NCI-H2196 treated with DMSO at 0.1 percent for 48 hours (cell line): ENCODE measurements at regions not wholly inside any gene's neighbourhood (a gene's known extent, or its start where the extent isn't known, plus 50 kb on each side); places are given as distances from the start of the nearest gene placed in this dataset.

Source experiments
- DNase-seq: peaks from one replicate; lab custom pipeline; 2025; ENCODE audit not compliant: unreplicated experiment; lab: John Stamatoyannopoulos, UW

DNA sequence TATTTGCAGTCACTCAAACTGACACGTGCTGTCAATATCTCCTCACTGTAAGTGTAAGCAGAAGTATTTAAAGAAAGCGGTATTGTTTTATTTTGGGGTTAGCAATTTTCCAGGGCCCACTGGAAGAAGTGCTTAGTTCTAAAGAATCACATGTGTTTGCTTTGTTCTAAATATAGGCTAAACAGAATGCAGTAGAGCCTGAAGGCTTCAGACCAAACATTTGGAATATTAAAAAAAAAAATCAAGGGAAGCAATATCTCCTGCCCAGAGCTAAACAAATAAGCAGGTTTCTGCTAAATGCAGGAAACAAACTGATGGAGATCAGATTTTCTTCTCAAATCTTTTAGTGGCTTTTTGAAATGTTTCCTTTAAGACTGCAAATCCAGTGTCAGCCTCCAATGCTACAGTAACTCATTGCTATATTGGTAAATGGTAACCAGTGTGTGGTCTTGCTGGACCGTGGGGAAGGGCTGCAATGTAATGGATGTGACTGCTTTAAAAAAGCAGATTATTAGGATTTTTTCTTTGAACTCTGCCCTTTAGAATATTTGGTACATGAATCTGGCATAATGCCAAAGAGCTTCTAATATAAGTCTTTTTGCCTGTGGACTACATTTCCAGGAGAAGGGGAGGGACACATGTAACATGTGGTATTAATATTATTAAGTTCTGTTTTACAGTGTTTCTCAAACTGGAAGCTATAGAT, 317.1 kb upstream of the FERMT1 start:
- no peak for DNase-seq

DNA sequence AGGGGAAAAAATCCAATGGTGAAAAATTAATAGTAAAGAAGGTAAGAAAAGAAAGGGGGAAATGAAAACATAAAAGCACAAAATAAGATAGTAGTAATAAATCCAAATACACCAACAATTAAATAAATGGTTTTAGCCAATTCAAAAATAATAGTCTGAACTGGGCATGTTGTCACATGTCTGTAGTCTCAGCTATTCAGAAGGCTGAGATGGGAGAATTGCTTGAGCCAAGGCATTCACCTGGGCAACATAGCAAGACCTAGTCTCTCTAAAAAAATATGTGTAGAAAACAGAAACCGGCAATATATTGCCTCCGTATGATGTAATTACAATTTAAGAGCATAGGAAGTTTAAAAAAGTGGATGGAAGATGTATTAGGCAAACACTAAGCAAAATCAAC, 311.3 kb upstream of the FERMT1 start:
- DNase-seq = no peak

DNA sequence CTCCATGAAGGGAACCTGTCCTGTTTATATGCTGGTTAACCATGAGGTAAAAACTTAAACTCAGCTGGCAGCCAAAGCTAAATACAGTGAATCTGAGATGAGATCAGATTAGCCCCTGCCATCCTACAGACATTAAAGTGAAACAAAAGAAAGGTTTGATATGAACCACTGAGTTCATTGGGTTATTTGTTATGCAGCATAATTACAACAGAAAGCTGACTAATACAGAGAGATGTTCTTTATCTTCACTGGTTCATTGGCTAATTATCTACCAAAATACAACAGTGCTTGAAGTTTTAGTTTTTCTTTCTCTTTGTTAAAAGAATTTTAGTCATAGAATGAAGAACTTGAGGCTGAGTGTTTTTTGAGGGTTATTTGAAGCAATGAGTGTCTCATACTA, 307.6 kb upstream of the FERMT1 start:
- no peak for DNase-seq

DNA sequence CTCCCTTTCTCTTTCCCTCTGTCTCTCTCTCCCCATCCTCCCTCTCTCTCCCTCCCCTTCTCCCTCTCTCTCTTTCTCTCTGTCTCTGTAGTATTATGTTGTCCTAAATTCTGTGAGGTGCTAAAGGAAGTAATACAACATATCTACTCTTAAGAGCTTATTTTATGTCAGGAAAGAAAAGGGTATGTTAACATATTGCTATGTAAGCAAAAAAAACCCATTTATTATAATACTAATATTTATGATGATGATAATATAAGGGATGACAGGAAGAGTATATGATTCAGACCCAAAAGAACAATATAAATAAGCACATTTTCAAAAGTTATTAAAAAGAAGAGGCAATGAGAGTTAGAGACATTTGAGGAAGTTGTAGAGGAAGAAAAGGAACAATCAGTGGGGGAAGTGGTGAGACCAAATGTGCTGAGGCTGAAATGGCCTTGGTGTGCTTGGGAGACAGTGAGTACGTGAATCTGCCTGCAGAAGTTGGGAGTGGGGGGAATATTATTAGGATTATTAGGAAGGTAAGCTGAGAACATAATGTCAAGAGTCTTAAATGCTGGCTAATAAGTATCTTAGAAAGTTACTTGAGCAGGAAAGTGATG, 303.6 kb upstream of the FERMT1 start:
- DNase-seq = no peak

DNA sequence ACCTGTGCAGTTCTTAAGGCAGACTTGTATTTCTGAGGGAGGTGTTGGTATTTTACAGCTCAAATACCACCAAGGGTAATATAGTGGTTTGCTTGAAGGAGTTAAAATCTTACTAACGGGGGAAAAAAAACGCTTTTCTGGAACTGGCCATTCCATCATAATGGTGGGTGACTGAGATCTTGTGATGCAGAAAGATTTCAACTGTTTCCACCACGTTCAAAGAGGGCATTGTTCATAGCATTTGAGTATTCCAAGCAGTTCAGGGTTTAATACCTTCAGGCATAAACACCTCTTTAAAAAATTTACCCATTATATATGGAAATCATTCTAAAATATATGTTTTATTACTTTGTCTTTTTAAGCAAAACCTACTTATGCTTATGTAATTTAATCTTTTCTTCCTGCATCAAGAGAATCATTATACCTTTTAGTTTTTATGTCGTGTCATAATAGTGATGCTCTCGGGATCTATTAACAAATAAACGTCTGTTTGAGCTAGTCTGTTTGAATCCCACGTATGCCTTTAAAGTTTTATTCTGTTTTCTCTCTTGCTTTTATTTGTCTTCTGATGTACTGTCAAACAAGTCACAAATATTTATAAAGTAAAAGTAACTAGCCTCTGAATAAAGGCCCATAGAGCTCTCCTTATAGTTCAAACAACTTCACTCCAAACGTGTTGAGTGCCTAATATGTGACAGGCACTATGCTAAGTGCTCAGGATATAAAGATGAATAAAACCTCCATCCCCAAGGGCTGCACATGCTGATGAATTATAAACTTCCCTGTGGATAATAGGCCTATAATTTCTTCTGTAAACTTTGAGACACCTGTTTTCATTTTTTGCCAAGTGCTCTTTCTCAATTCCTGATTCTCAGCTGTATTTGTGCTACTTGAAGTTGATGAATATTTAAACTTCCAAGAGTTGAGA, 298.8 kb upstream of the FERMT1 start:
- no peak for DNase-seq

DNA sequence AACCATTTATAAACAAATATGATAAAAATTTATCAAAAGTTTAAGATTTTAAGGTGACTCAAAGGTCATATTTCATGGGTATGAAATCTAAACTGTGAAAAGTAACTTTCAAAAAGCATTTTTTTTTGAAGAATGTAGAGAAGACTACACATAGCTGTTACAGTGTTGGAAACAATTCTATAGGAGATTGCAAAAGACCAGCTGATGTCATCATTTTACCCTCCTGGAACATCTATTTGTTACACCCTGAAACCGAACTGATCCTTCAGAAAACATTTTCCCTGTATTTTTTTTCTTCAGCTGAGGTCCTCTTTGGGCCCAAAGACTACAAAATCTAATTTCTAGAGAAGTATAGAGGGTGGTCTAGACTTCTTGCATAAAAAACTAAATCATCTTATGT, 297.5 kb upstream of the FERMT1 start:
- DNase-seq = no peak

DNA sequence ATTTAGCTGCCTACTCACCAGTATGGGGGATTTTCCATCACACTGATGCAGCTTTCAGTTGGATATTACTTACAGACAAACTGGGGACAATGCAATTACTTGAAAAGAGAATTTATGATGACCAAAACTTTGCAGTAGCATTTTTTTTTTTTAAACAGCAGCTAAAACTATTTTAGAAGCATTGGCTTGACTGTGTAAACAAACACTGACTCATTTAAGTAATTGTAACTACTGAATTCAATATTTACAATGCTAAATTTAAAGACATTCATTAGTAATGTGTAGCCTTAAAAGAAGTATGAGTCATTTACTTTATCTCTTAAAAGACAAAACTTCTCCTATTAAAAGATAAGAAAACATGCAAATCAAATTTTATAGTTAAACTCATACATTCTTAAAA, 295.9 kb upstream of the FERMT1 start:
- no peak for DNase-seq

- DNase-seq = no peak
Observed at GRCh38 chr20:6416371-6416770, 293.5 kb upstream of the FERMT1 start.

GRCh38 chr20:6411651-6412050, 288.8 kb upstream of the FERMT1 start:
- no peak for DNase-seq

DNA sequence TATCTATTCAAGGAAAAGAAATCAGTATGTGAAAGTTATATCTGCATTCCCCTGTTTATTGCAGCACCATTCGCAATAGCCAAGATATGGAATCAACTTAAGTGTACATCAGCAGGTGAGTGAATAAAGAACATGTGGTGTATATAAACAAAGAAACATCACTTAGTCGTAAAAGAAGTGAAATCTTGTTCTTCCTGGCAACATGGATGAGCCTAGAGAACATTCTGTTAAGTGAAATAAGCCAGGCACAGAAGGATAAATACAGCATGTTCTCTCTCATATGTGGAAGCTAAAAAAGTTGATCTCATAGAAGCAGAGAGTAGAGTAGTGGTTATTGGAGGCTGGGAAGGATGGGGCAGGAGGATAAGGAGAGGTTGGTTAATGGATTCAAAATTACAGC, 287.9 kb upstream of the FERMT1 start:
- no peak for DNase-seq

- DNase-seq = no peak
Observed at GRCh38 chr20:6407163-6407562, 284.3 kb upstream of the FERMT1 start.

- DNase-seq = no peak
Observed at GRCh38 chr20:6401893-6402557, 279.2 kb upstream of the FERMT1 start.

- no peak for DNase-seq
Observed at GRCh38 chr20:6397115-6397514, 274.3 kb upstream of the FERMT1 start.

- DNase-seq = peak; percentile 43
Observed at GRCh38 chr20:6395695-6396094, 272.9 kb upstream of the FERMT1 start.

- DNase-seq = no peak
Observed at GRCh38 chr20:6388671-6389197, 265.9 kb upstream of the FERMT1 start.

DNA sequence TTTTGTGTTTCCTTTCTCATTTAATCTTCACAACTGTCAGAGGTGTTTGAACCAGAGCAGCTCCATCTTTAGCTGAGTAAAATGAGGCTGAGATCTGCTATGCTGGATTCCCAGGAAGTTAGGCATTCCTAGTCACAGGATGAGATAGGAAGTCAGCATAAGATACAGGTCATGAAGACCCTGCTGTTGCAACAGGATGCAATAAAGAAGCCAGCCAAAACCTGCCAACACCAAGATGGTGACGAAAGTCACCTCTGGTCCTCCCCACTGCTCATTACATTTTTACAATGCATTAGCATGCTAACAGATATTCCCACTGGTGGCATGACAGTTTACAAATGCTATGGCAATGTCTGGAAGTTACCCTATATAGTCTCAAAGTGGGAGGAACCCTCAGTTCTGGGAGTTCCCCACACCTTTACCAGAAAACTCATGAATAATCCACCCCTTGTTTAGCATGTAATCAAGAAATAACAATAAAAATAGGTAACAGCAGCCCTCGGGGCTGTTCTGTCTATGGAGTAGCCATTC, 262.2 kb upstream of the FERMT1 start:
- DNase-seq = no peak

DNA sequence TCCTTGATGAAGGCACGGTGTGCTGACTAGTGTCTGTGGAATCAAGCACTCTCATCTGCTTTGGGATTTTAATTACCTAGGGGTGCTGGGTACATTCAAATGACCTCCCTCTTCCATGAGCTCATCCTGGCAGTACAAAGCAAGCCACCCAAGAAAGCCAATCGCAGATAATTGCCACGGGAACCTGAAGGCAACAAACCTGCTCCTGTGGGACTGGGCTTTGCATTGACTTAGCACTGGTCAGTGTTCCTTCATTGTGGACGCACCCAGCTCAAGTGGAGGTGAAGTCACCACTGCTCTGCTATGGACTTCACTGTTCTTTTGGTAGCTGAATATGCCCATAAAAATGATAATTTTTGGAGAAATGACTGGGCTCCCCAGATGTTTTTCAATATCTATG, 261.6 kb upstream of the FERMT1 start:
- peak; percentile 15 for DNase-seq

GRCh38 chr20:6381887-6382286, 259.1 kb upstream of the FERMT1 start:
- DNase-seq = no peak

GRCh38 chr20:6362245-6362644, 239.4 kb upstream of the FERMT1 start:
- no peak for DNase-seq

GRCh38 chr20:6360766-6361165, 237.9 kb upstream of the FERMT1 start:
- DNase-seq = no peak
